ENCODE measurements at regions not wholly inside any gene's neighbourhood (a gene's known extent, or its start where the extent isn't known, plus 50 kb on each side); places are given as distances from the start of the nearest gene placed in this dataset.

DNA sequence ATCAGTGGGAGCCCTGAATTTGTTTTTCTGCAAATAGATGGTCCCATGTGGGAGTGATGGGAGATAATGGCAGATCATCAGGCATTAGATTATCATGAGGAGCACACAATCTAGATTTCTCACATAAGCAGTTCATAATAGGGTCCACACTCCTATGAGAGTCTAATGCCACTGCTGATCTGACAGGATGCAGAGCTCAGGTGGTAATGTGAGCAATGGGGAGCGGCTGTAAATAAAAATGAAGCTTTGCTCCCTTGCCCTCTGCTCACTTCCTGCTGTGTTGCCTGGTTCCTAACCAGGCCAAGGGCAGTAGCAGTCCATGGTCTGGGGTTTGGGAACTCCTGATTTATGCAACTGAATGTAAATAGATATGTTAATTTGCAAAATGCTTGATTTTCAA lies 538.6 kb downstream of the TRAM1L1 start:
- TF ChIP-seq, protein P1, sequence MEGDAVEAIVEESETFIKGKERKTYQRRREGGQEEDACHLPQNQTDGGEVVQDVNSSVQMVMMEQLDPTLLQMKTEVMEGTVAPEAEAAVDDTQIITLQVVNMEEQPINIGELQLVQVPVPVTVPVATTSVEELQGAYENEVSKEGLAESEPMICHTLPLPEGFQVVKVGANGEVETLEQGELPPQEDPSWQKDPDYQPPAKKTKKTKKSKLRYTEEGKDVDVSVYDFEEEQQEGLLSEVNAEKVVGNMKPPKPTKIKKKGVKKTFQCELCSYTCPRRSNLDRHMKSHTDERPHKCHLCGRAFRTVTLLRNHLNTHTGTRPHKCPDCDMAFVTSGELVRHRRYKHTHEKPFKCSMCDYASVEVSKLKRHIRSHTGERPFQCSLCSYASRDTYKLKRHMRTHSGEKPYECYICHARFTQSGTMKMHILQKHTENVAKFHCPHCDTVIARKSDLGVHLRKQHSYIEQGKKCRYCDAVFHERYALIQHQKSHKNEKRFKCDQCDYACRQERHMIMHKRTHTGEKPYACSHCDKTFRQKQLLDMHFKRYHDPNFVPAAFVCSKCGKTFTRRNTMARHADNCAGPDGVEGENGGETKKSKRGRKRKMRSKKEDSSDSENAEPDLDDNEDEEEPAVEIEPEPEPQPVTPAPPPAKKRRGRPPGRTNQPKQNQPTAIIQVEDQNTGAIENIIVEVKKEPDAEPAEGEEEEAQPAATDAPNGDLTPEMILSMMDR (IDR thresholded peaks at IDR 0.05), result no peak
- TF ChIP-seq POLR2A (IDR thresholded peaks at IDR 0.05), result no peak
